ENCODE measurements at regions not wholly inside any gene's neighbourhood (a gene's known extent, or its start where the extent isn't known, plus 50 kb on each side); places are given as distances from the start of the nearest gene placed in this dataset.

DNA sequence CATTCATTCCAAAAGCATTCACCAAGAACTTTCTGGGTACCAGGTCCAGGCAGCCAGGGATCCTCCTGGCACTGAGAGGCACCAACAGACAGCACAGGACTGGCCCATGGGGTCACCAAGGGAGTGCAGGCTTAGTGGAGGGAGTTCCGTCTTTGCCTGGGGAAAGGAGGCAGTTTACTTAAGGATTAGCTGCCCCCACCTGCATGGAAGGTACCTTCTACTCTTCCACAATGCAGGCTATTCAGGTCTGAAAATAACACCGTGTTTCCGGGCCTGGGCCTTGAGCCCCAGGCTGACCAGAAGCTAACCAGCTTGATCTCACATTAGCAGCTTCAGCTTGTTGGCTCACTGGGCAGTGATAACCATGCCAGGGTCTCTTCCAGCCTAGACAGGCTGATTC, 199.4 kb downstream of the FOXA2 start:
- TF ChIP-seq, protein P1, sequence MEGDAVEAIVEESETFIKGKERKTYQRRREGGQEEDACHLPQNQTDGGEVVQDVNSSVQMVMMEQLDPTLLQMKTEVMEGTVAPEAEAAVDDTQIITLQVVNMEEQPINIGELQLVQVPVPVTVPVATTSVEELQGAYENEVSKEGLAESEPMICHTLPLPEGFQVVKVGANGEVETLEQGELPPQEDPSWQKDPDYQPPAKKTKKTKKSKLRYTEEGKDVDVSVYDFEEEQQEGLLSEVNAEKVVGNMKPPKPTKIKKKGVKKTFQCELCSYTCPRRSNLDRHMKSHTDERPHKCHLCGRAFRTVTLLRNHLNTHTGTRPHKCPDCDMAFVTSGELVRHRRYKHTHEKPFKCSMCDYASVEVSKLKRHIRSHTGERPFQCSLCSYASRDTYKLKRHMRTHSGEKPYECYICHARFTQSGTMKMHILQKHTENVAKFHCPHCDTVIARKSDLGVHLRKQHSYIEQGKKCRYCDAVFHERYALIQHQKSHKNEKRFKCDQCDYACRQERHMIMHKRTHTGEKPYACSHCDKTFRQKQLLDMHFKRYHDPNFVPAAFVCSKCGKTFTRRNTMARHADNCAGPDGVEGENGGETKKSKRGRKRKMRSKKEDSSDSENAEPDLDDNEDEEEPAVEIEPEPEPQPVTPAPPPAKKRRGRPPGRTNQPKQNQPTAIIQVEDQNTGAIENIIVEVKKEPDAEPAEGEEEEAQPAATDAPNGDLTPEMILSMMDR (IDR thresholded peaks at IDR 0.05; ENCODE audit: low read depth, low read length) = no peak
- TF ChIP-seq, protein P2, sequence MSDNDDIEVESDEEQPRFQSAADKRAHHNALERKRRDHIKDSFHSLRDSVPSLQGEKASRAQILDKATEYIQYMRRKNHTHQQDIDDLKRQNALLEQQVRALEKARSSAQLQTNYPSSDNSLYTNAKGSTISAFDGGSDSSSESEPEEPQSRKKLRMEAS (IDR thresholded peaks at IDR 0.05; ENCODE audit: low read depth, low read length) = no peak

Data from NB4 (cell line).